ENCODE measurements at regions not wholly inside any gene's neighbourhood (a gene's known extent, or its start where the extent isn't known, plus 50 kb on each side); places are given as distances from the start of the nearest gene placed in this dataset.

GRCh38 chr12:47017041-47017713 lies 62.2 kb upstream of the PCED1B start:
- TF ChIP-seq, protein P1, sequence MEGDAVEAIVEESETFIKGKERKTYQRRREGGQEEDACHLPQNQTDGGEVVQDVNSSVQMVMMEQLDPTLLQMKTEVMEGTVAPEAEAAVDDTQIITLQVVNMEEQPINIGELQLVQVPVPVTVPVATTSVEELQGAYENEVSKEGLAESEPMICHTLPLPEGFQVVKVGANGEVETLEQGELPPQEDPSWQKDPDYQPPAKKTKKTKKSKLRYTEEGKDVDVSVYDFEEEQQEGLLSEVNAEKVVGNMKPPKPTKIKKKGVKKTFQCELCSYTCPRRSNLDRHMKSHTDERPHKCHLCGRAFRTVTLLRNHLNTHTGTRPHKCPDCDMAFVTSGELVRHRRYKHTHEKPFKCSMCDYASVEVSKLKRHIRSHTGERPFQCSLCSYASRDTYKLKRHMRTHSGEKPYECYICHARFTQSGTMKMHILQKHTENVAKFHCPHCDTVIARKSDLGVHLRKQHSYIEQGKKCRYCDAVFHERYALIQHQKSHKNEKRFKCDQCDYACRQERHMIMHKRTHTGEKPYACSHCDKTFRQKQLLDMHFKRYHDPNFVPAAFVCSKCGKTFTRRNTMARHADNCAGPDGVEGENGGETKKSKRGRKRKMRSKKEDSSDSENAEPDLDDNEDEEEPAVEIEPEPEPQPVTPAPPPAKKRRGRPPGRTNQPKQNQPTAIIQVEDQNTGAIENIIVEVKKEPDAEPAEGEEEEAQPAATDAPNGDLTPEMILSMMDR (IDR thresholded peaks at IDR 0.05; ENCODE audit: insufficient read depth, low read length, poor library complexity, severe bottlenecking): no peak
- no peak for TF ChIP-seq EZH2phosphoT487 (conservative IDR thresholded peaks at IDR 0.05; ENCODE audit: low read length)

Measured in SU-DHL-6 (cell line).